Stimulated activated naive CD8-positive, alpha-beta T cell treated with anti-CD3 and anti-CD28 coated beads, Interleukin-15, Interleukin-2, amounts not matched to agents 100 U/mL and 50 U/mL, for 24 hours (primary cell): ENCODE measurements at regions not wholly inside any gene's neighbourhood (a gene's known extent, or its start where the extent isn't known, plus 50 kb on each side); places are given as distances from the start of the nearest gene placed in this dataset.

Experiments
- ATAC-seq: fragments of 150-1000 bp; cut with Tn5 transposase; one replicate; pipeline ENCODE4 v1.10.0; 2021
- DNase-seq: peaks from one replicate; pipeline ENCODE4 v3.0.0; 2021

- no peak for DNase-seq
- no peak for ATAC-seq
These were observed 53.8 kb upstream of the VCX start for GRCh38 chrX:7789200-7789599.

GRCh38 chrX:7788334-7788733, 54.6 kb upstream of the VCX start:
- ATAC-seq (no peak), DNase-seq (no peak)

- DNase-seq, result no peak
- ATAC-seq, result no peak
These were observed 55.3 kb upstream of the VCX start for GRCh38 chrX:7787714-7788113.

- DNase-seq (no peak), ATAC-seq (no peak)
These were observed 58.4 kb upstream of the VCX start for GRCh38 chrX:7784580-7784979.

- ATAC-seq (no peak), DNase-seq (no peak)
These were observed 63.3 kb upstream of the VCX start for GRCh38 chrX:7779644-7780043.

GRCh38 chrX:7775987-7776386, 67.0 kb upstream of the VCX start:
- no peak for ATAC-seq

GRCh38 chrX:7771788-7772438, 71.1 kb upstream of the VCX start:
- no peak for DNase-seq

More at GRCh38 chrX:7775987-7776386, 67.0 kb upstream of the VCX start:
- DNase-seq, result no peak

GRCh38 chrX:7759830-7760229, 83.1 kb upstream of the VCX start:
- ATAC-seq, result no peak
- DNase-seq, result no peak

More at GRCh38 chrX:7771788-7772438, 71.1 kb upstream of the VCX start:
- ATAC-seq, result no peak

- ATAC-seq (no peak), DNase-seq (no peak)
These were observed 96.1 kb upstream of the VCX start for GRCh38 chrX:7746856-7747255.

GRCh38 chrX:7730071-7730470, 112.9 kb upstream of the VCX start:
- ATAC-seq (no peak), DNase-seq (no peak)

GRCh38 chrX:7720519-7720918, 122.5 kb upstream of the VCX start:
- no peak for ATAC-seq
- DNase-seq, result no peak

- no peak for ATAC-seq
- no peak for DNase-seq
These were observed 128.6 kb upstream of the VCX start for GRCh38 chrX:7714351-7714750.

GRCh38 chrX:7711167-7711566, 131.8 kb upstream of the VCX start:
- ATAC-seq, result no peak
- DNase-seq, result no peak

- no peak for ATAC-seq
- no peak for DNase-seq
These were observed 133.1 kb upstream of the VCX start for GRCh38 chrX:7709845-7710244.

- ATAC-seq (no peak), DNase-seq (no peak)
These were observed 136.9 kb upstream of the VCX start for GRCh38 chrX:7706032-7706431.

GRCh38 chrX:7704205-7704604, 138.8 kb upstream of the VCX start:
- DNase-seq (no peak), ATAC-seq (no peak)

- DNase-seq, result no peak
These were observed 144.7 kb upstream of the VCX start for GRCh38 chrX:7698248-7698647.

GRCh38 chrX:7690842-7691241, 152.1 kb upstream of the VCX start:
- ATAC-seq, result no peak
- no peak for DNase-seq

More at GRCh38 chrX:7698248-7698647, 144.7 kb upstream of the VCX start:
- no peak for ATAC-seq

- no peak for ATAC-seq
- no peak for DNase-seq
These were observed 153.1 kb upstream of the VCX start for GRCh38 chrX:7689791-7690412.

- DNase-seq (no peak), ATAC-seq (no peak)
These were observed 162.8 kb upstream of the VCX start for GRCh38 chrX:7680181-7680580.

GRCh38 chrX:7654316-7654715, 188.7 kb upstream of the VCX start:
- DNase-seq, result no peak
- no peak for ATAC-seq

- no peak for ATAC-seq
- DNase-seq, result no peak
These were observed 195.1 kb upstream of the VCX start for GRCh38 chrX:7647831-7648230.

- ATAC-seq (no peak), DNase-seq (no peak)
These were observed 201.8 kb upstream of the VCX start for GRCh38 chrX:7641141-7641540.

- ATAC-seq (no peak), DNase-seq (no peak)
These were observed 202.6 kb upstream of the VCX start for GRCh38 chrX:7640392-7640791.
